ENCODE measurements at regions not wholly inside any gene's neighbourhood (a gene's known extent, or its start where the extent isn't known, plus 50 kb on each side); places are given as distances from the start of the nearest gene placed in this dataset.
A peak's percentile ranks its signal among the peaks of the same experiment; 100 is the strongest.

DNA sequence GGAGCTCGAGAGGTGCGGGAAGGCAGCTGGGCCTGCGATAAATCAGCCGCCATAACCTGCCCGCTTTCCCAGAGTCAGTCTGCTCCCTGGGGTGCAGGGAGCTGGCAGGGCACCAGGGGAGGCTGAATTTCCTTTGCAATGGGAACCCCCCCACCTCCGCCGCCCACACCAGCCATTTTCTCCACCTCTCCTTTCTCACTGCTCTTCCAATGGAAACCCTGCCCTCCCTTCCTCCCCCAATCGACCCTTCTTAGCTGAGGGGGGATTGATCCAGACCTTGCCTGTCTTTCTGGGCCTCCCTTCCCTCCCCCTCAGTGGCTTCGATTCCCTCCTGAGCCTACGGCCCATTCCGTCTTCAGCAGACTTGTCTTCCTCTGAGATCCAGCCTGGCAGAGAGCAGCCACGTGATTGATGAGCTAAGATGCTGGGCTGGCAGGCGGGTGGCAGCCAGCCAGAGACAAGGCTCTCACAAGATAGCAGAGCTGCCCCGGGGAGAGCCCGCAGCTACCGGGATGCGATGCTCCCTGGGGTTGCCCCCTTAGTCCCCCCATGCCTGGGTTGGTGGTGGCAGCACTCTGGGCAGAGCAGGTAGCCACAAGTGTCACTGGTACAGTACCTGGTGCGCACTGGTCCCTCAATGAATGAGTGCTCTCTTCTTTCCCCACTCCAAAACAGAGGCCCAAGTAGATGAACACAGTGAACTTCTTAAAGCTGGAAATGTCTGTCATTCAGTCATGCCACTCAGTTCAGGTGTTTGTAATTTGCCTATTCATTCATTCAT lies 53.7 kb upstream of the FABP6 start:
- DNase-seq: peak; percentile 42

DNA sequence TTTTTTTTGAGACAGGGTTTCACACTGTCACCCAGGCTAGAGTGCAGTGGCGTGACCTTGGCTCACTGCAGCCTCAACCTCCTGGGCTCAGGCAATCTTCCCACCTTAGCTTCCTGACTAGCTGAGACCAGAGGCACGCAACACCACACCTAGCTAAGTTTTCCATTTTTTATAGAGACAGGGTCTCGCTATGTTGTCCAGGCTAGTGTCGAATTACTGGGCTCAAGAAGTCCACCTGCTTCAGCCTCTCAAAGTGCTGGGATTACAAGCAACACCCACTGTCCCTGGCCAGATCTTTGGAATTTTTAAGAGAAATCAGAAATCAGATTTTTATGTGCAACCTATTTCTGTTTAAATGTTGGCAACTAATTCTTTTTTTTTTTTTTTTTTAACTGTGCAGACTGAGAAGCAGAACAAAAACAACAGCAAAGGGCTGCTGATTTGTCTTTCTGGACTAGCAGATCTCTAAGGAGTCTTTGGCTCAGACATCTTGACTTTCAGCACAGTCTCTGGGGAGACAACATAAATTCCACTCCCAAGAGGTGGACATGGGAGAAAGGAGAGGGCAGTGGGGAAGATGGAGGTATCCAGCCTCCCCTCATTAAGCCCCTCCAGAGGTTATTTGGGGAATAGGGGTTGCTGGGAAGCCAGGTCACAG lies 54.4 kb upstream of the FABP6 start:
- DNase-seq: no peak

DNA sequence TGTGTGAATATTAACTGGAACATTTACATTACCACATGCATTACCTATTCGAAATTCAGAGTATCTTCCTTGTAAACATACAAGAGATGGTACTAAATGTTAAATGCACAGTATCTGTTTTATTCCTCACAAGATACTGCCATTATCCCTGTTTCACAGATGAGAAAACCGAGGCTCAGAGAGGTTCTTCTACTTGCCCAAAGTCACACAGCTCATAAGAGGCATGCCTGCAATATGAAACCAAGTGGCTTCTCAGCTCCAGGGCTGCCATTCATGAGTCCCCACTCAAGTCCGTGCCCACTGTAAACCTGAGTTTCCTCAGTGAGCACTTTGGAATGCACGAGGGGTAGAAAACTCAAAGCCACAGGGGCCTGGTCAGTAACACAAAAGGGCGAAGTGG lies 55.0 kb upstream of the FABP6 start:
- no peak for DNase-seq

DNA sequence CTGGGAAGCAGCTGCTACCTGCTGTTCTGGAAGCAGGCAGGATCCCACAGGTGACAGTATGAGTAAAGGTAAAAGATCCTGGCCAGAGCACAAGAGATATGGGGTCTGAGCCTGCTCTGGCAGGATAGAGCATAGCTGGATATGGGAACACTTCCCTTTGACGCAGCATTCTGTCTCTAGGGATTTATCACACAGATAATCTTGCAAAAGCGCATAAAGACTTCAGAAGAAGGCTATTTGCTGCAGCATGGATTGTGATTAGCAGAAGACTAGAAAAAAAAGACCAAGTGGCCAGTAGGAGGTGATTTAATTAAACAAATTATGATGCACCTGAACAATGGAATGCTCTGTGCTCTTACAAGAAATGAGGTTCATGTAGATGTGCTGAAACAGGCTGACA lies 52.4 kb upstream of the PWWP2A start:
- no peak for DNase-seq

DNA sequence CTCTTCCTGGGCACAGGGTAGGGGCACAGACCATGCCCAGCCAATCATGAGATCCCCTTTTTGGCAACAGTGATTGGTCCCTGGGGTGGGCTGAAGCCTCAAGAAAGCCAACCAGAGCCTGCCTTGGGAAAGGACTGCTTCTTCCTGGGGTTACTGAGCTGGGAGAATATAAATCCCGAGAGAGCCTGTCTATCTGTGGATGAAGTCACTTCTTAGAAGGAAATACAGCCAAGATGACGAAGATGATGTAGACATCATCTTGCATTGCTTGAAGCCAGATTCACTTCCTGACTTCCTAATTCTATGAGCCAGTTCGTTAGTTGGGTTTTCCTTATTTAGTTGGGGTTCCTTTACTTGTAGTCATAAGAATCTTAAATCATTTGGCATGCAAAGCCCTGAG lies 50.1 kb upstream of the PWWP2A start:
- no peak for DNase-seq
